ENCODE measurements at regions not wholly inside any gene's neighbourhood (a gene's known extent, or its start where the extent isn't known, plus 50 kb on each side); places are given as distances from the start of the nearest gene placed in this dataset.

- DNase-seq (no peak), FAIRE-seq (no peak)
- TF ChIP-seq CTCF (IDR thresholded peaks at IDR 0.05; ENCODE audit: borderline replicate concordance, extremely low read depth, insufficient read depth): no peak
- Histone ChIP-seq H3K27me3 (ENCODE audit: control insufficient read depth, insufficient read depth, low read length) (no peaks in the 10 kb centered on the region), H3K9ac (ENCODE audit: low read length in 3 of 3) (no peak overlapping the region), H3K4me1 (ENCODE audit: control insufficient read depth in 2 of 3, insufficient read depth in 2 of 3, low read depth in 1 of 3, low read length in 3 of 3) (no peaks in the 10 kb centered on the region), H3K4me3 (ENCODE audit: low read length in 3 of 3) (no peak overlapping the region), H3K9me3 (ENCODE audit: control insufficient read depth in 2 of 3, insufficient read depth in 1 of 3, low read length in 3 of 3) (no peaks in the 10 kb centered on the region), H3K27ac (ENCODE audit: low read depth in 2 of 2, low read length in 2 of 2) (no peak overlapping the region), H3K36me3 (ENCODE audit: control insufficient read depth in 2 of 3, insufficient read depth in 3 of 3, low read length in 3 of 3) (no peaks in the 10 kb centered on the region)
- intact Hi-C loops (cut with DNase I): no loop called here
Observed at GRCh38 chr5:74016373-74016772, 390.4 kb downstream of the ARHGEF28 start.

GRCh38 chr5:74015716-74016115 is 389.7 kb downstream of the ARHGEF28 start:
- intact Hi-C loops (cut with DNase I): no loop called here
- DNase-seq (no peak), FAIRE-seq (no peak)
- Histone ChIP-seq H3K9ac (ENCODE audit: low read length in 3 of 3) (no peak overlapping the region), H3K36me3 (ENCODE audit: control insufficient read depth in 2 of 3, insufficient read depth in 3 of 3, low read length in 3 of 3) (no peaks in the 10 kb centered on the region), H3K9me3 (ENCODE audit: control insufficient read depth in 2 of 3, insufficient read depth in 1 of 3, low read length in 3 of 3) (no peaks in the 10 kb centered on the region), H3K4me1 (ENCODE audit: control insufficient read depth in 2 of 3, insufficient read depth in 2 of 3, low read depth in 1 of 3, low read length in 3 of 3) (no peaks in the 10 kb centered on the region), H3K27me3 (ENCODE audit: control insufficient read depth, insufficient read depth, low read length) (no peaks in the 10 kb centered on the region), H3K27ac (ENCODE audit: low read depth in 2 of 2, low read length in 2 of 2) (no peak overlapping the region), H3K4me3 (ENCODE audit: low read length in 3 of 3) (no peak overlapping the region)
- no peak for TF ChIP-seq CTCF (IDR thresholded peaks at IDR 0.05; ENCODE audit: borderline replicate concordance, extremely low read depth, insufficient read depth)

GRCh38 chr5:74013222-74013621 is 387.2 kb downstream of the ARHGEF28 start:
- H3K9ac ChIP-seq (ENCODE audit: low read length in 3 of 3): no peak overlapping the region
- no peak overlapping the region for H3K4me3 ChIP-seq (ENCODE audit: low read length in 3 of 3)
- no peak for DNase-seq
- no peaks in the 10 kb centered on the region for H3K4me1 ChIP-seq (ENCODE audit: control insufficient read depth in 2 of 3, insufficient read depth in 2 of 3, low read depth in 1 of 3, low read length in 3 of 3)
- no peak for FAIRE-seq
- no peaks in the 10 kb centered on the region for H3K27me3 ChIP-seq (ENCODE audit: control insufficient read depth, insufficient read depth, low read length)
- TF ChIP-seq CTCF (IDR thresholded peaks at IDR 0.05; ENCODE audit: borderline replicate concordance, extremely low read depth, insufficient read depth): no peak
- H3K36me3 ChIP-seq (ENCODE audit: control insufficient read depth in 2 of 3, insufficient read depth in 3 of 3, low read length in 3 of 3): no peaks in the 10 kb centered on the region
- H3K27ac ChIP-seq (ENCODE audit: low read depth in 2 of 2, low read length in 2 of 2): no peak overlapping the region
- no peaks in the 10 kb centered on the region for H3K9me3 ChIP-seq (ENCODE audit: control insufficient read depth in 2 of 3, insufficient read depth in 1 of 3, low read length in 3 of 3)
- intact Hi-C loops (cut with DNase I): no loop called here

GRCh38 chr5:74009502-74009901 is 383.5 kb downstream of the ARHGEF28 start:
- Histone ChIP-seq H3K9ac (ENCODE audit: low read length in 3 of 3) (no peak overlapping the region), H3K9me3 (ENCODE audit: control insufficient read depth in 2 of 3, insufficient read depth in 1 of 3, low read length in 3 of 3) (no peaks in the 10 kb centered on the region), H3K36me3 (ENCODE audit: control insufficient read depth in 2 of 3, insufficient read depth in 3 of 3, low read length in 3 of 3) (no peaks in the 10 kb centered on the region), H3K4me1 (ENCODE audit: control insufficient read depth in 2 of 3, insufficient read depth in 2 of 3, low read depth in 1 of 3, low read length in 3 of 3) (no peaks in the 10 kb centered on the region), H3K27ac (ENCODE audit: low read depth in 2 of 2, low read length in 2 of 2) (no peak overlapping the region), H3K4me3 (ENCODE audit: low read length in 3 of 3) (no peak overlapping the region), H3K27me3 (ENCODE audit: control insufficient read depth, insufficient read depth, low read length) (no peaks in the 10 kb centered on the region)
- intact Hi-C loops (cut with DNase I): no loop called here
- FAIRE-seq (no peak), DNase-seq (no peak)
- TF ChIP-seq CTCF (IDR thresholded peaks at IDR 0.05; ENCODE audit: borderline replicate concordance, extremely low read depth, insufficient read depth): no peak

All from kidney (tissue), 13 donors.